Activated CD4-positive, alpha-beta T cell treated with anti-CD3 and anti-CD28 coated beads, Interleukin-2, Interleukin-4, amounts not matched to agents 100 ng/mL and 50 ng/mL, durations not matched to agents 16 hours and 8 hours (primary cell): ENCODE measurements at regions not wholly inside any gene's neighbourhood (a gene's known extent, or its start where the extent isn't known, plus 50 kb on each side); places are given as distances from the start of the nearest gene placed in this dataset.

Source experiments
- DNase-seq: peaks from one replicate; pipeline ENCODE4 v3.0.0-alpha.2; 2020; ENCODE audit warnings: low spot score

GRCh38 chr4:136841526-136841925 lies 690.8 kb downstream of the PCDH18 start:
- no peak for DNase-seq

- DNase-seq: no peak
Observed at GRCh38 chr4:136838607-136839006, 693.7 kb downstream of the PCDH18 start.

- DNase-seq: no peak
Observed at GRCh38 chr4:136831553-136831952, 700.7 kb downstream of the PCDH18 start.

GRCh38 chr4:136829280-136829679 lies 703.0 kb downstream of the PCDH18 start:
- no peak for DNase-seq

GRCh38 chr4:136823020-136823419 lies 709.3 kb downstream of the PCDH18 start:
- no peak for DNase-seq

DNA sequence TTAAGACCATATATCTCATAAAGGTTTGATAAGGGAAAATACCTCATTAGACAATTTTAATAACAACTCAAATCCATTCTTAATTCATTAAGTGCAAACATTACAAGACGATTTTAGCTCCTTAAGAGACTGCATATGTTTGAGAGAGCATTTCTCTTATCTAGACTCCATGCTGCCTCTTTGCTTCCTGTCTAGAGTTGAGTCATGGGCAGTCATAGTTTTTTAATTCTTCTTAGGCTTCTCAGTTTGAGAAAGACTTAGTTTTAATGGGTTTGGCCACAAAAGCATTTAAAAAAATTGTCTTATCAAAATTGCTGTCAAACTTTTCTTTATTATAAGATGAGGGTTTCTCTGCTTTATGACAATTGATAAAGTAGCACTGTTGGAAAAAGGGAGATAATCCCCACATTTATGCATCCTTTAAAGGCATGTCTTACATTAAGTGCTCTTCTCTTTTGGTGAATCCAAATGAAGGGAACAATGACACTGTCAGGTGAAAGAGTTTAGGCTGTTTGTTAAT lies 713.4 kb downstream of the PCDH18 start:
- DNase-seq: no peak

DNA sequence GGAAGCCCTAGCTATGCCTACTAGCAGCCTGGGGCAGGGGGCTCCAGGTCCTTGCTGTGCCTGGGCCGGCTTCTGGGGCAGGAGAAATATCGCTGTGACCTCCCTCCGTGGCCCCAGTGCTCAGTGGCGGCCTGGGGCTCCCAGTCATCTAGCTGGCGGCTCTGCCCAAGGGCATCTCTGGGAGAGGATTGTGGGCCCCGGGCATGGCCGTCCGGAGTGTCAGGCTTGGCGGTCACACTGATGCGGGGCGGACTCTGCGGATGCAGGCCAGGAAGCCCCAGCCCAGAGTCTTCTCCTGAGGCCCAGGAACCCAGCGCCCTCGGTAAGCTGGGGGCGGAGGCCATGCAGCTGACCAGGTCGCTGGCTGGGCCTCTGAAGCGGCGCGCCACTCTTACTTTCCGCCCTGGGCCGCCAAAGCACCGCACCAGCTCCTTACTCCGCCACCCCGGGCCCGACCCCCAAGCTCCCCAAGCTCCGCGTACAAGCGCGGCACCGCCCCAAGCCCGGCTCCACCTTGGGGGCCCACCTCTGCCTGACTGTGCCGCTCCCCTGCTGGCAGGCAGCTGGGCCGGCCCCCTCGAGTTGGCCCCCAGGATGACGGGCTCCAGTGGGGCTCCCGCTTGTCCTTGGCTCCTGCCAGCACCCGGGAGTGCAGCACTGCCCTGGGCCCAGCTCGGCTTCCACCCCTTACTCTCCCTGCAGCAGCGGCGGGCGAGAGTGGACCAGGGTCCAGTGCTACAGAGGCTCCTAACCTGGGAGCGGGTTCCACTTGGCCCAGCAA lies 720.0 kb downstream of the PCDH18 start:
- no peak for DNase-seq

- no peak for DNase-seq
Observed at GRCh38 chr4:136811496-136812077, 720.7 kb downstream of the PCDH18 start.

DNA sequence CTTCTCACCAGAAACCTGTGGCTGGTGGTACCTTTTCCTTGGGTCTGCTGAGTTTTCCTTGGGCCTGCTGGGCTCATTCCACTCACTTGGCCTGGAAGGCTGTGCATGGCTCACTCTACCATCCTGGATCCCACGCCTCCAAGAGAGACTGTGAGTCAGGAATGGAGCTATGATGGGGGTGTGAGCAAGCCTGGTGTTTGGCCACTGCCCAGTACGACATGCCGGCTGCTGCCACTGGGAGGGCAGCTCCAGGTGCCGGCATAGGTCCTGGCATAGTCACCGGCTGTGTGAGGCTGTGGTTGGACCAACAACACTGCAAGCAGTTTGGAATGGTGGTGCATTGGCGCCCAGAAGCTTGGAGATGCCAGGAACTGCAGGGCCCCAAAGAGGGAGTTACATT lies 721.7 kb downstream of the PCDH18 start:
- DNase-seq: no peak

DNA sequence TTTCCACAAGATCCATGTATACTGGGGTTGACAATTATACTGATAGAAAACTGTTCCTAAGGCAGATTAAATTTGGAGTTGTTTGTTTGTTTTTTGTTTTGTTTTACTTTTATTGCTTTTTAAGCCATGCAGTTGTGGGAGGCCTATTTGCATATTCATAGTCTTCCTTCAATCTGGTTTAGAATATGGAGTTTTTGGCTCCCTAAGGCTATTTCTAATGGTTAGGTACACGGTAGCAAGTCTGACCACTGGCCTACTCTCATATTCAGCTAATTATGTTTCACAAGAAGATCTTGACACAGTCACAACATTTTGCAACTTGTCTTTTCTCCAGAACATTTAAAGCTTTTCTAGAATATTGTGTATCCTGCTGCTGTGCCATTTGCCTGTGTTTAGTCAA lies 725.5 kb downstream of the PCDH18 start:
- DNase-seq: no peak

DNA sequence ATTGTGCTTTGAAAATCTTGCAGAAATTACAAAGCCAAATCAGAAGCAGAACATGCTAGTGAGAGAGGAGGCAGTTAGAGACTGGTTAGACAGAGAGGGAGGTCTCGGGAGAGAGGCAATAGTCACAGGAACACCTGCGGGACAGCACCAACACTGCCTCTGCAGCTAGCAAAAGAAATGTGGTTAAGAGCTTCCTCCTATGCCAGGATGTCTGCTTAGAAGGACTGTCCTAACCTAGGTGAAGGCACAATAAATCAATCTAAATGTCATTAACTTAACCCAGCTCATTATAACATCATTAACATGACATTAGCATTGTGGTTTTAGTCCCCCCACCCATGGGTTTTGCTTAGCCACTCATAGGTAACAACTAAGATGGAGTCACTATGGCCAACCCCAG lies 726.7 kb downstream of the PCDH18 start:
- DNase-seq: no peak

- no peak for DNase-seq
Observed at GRCh38 chr4:136803433-136803832, 728.9 kb downstream of the PCDH18 start.

- DNase-seq: no peak
Observed at GRCh38 chr4:136800248-136800647, 732.0 kb downstream of the PCDH18 start.

GRCh38 chr4:136796953-136797352 lies 735.3 kb downstream of the PCDH18 start:
- DNase-seq: no peak

DNA sequence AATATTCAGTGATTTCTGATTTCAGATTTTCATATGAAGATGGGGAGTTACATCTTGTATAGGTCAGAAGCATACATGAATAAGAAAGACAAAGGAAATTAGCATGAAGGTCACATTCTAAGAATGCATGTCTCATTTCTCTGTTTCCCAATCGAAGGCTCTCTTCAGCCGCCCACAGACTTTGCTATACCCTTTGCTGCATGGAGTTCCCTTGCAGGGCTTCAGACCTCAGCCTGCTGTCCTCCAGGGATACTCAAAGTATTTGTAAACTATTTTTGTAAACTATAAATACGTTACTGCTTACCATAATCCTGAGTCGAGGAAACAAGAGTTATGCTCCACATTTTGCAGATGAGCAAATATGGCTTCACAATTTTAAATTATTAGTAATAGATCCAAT lies 738.4 kb downstream of the PCDH18 start:
- DNase-seq: no peak

- DNase-seq: no peak
Observed at GRCh38 chr4:136784326-136784725, 748.0 kb downstream of the PCDH18 start.

DNA sequence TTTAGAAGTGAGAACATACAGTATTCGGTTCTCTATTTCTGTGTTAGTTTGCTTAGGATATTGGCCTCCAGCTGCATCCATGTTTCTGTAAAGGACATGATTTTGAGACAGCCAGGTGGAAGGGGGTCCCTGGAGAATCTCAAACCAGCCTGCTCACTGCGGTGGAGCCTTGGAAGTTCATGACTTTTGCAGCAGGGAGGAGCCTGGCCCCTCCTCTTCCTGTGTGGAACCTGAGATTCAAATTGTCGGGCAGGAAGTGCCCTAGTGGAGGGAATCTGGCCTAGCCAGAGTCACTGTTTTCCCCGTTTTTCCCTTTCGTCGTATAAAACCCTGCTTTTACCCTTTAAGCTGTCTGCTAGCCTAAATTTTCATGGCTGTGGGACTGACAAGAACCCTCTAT lies 762.6 kb downstream of the PCDH18 start:
- no peak for DNase-seq

- no peak for DNase-seq
Observed at GRCh38 chr4:136768925-136769275, 763.4 kb downstream of the PCDH18 start.

DNA sequence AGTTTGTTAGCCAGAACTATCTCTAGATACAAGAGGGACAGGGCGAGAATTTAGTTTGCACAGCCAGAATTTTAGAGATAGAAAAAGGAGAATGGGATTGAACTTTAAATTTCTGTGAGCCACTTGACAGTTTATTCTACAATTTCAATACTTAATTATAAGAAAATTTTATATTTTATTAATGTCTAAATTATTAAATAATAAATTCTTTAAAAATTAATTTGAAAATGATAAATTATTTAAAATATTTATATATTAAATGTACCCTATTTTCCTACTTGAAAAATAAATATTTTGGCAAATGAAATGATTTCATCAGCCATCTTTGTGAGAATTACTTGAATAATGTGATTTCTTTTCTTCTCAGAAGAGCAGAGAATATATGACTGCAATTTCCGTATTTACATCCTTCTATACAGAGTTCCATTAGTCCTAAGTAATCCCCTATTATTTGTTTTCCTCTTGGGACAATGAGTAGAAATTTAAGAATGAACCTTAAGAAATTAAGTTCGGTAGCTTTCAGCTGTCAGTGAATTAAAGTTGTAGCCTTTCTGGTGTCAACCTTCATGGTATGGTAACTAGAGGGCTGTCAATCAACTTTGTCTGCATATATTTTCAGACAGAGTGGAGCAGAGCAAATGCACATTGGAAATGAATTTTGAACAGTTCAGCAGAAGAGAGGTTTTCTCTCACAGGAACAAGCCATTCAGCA lies 763.9 kb downstream of the PCDH18 start:
- DNase-seq: no peak

DNA sequence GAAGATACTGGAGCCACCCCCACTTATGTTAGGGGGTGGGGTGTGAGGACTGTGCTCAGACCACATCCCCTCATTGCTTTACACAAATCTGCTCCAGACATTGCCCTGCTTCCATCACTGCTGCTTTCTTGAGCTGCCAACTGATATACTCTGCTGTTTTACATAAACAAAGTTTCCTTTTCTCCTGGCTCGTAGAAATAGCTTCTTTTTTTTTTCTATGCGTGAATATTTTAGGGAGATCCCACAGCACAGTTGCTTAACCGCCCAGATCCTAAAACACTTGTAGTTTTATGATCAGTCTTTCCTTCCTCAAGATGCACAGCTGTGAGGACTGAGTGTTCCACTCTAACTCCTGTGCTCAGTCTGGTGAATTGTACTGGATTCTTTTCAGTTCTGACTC lies 768.4 kb downstream of the PCDH18 start:
- DNase-seq: no peak

- no peak for DNase-seq
Observed at GRCh38 chr4:136755531-136755916, 776.8 kb downstream of the PCDH18 start.

DNA sequence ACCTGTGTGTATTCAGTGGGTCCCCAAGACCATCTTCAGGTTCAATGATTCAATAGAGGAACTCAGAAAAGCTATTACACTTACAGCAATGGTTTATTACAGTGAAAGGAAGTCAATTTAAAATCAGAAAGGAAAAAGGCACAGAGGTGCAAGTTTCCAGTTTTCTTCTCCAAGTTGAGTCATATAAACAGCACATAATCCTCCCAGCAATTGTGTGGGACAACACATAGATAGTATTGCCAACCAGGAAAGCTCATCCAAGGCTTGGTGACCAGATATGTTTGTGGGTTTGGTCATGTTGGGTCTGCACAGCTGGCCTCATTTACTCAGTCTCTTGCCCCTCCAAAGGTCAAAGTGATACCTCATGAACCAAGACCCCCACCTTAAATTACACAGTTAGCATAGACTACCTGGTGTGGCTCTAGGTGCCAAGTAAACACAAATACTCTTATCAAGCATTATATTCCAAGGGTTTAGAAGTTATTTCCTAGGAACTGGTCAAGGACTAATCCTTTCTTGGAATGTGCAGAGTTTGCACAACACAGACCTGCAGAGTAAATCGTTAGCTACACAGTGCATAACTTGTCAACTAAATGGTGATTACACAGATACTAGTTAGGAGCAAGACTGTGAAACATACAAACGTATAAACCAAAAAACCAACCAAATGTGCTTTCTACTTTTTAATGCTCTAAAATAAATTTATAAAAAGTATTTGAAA lies 777.3 kb downstream of the PCDH18 start:
- DNase-seq: no peak

GRCh38 chr4:136751556-136751955 lies 780.7 kb downstream of the PCDH18 start:
- DNase-seq: no peak
